Erythroblast (primary cell): ENCODE measurements at regions not wholly inside any gene's neighbourhood (a gene's known extent, or its start where the extent isn't known, plus 50 kb on each side); places are given as distances from the start of the nearest gene placed in this dataset.

Experiments used
- GATA1 ChIP-seq: IDR thresholded peaks from 2 replicates; pipeline ENCODE4 v1.6.1; 2011; ENCODE audit warnings: low read depth, mild to moderate bottlenecking, control low read depth, low read length, moderate library complexity
- POLR2A ChIP-seq: IDR thresholded peaks from 2 replicates; pipeline ENCODE4 v1.6.1; 2011; ENCODE audit warnings: mild to moderate bottlenecking, low read length

DNA sequence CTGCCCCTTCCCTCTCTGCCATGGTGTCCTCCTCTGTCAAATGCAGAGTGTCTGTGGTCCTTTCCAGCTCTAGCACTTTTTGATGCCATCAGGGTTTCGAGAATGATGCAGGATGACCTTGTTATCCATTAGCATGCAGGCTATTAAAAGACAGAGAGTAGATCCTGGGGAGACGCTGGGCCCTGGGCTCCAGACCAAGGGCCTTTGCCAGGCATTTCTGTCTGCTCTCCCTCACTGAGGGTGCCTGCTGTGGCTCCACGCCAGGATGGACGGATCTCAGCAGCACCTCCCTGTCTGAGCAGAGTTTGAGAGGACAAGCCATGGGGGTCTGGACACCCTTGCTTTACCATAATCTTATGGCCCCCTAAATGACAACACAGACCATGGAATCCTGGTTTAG, 110.8 kb upstream of the CD82 start:
- TF ChIP-seq POLR2A (no peak), GATA1 (no peak)
